Glutamatergic neuron (in vitro differentiated cells): ENCODE measurements at regions not wholly inside any gene's neighbourhood (a gene's known extent, or its start where the extent isn't known, plus 50 kb on each side); places are given as distances from the start of the nearest gene placed in this dataset.
"Not testable (repeated sequence)": the region's sequence is repeated elsewhere in the genome, so short reads cannot be mapped to it uniquely, and the experiment has no call there.

ENCODE experiments used
- DNase-seq: peaks from one replicate; pipeline ENCODE4 v3.0.0; 2022
- H3K27ac Mint-ChIP-seq: one replicate; pipeline ENCODE4 v1.8.0; 2020; ENCODE audit warnings: mild to moderate bottlenecking, mixed read lengths, inconsistent platforms; ENCODE audit not compliant: unreplicated experiment
- H3K27me3 Mint-ChIP-seq: one replicate; pipeline ENCODE4 v1.8.0; 2020; ENCODE audit warnings: mild to moderate bottlenecking, moderate library complexity, mixed read lengths, inconsistent platforms; ENCODE audit not compliant: unreplicated experiment
- H3K36me3 Mint-ChIP-seq: one replicate; pipeline ENCODE4 v1.8.0; 2020; ENCODE audit warnings: mild to moderate bottlenecking, mixed read lengths, inconsistent platforms; ENCODE audit not compliant: unreplicated experiment
- H3K4me1 Mint-ChIP-seq: one replicate; pipeline ENCODE4 v1.8.0; 2020; ENCODE audit warnings: mild to moderate bottlenecking, low read depth, mixed read lengths, inconsistent platforms; ENCODE audit not compliant: unreplicated experiment
- H3K4me3 Mint-ChIP-seq: one replicate; pipeline ENCODE4 v1.8.0; 2020; ENCODE audit warnings: mild to moderate bottlenecking, mixed read lengths, inconsistent platforms; ENCODE audit not compliant: unreplicated experiment
- H3K9me3 Mint-ChIP-seq: one replicate; pipeline ENCODE4 v1.8.0; 2020; ENCODE audit warnings: mild to moderate bottlenecking, moderate library complexity, mixed read lengths, inconsistent platforms; ENCODE audit not compliant: unreplicated experiment
- TF ChIP-seq, protein P1 (sequence below): fragments of 200-600 bp; sonication (generic); IDR thresholded peaks from one replicate; pipeline ENCODE4 v1.5.0; 2021; ENCODE audit not compliant: partially characterized antibody, unreplicated experiment

DNA sequence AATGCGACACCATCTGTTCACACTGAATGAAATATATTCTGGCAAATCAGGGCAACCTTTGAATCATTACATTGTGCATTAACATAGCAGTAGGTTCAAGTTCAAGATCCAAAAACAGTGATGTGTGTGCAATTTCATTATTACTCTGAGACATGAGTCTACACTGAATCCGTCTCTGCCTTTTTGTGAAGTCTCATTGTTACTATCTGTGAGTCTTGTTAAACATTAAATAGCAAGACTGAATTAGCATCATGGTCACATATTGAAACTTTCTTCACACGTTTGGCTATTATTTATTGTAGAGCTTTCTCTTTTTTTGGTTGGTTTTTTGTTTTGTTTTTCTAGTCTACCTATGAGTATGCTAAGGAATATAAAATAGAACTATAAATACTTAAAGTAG is 117.1 kb upstream of the SLITRK5 start:
- Mint-ChIP-seq H3K9me3 (peaks cover 3% of the 10 kb centered on the region), H3K4me1 (peaks cover 2% of the 10 kb centered on the region), H3K27ac (no peak overlapping the region), H3K4me3 (no peak overlapping the region), H3K27me3 (no peaks in the 10 kb centered on the region), H3K36me3 (no peaks in the 10 kb centered on the region)
- TF ChIP-seq, protein P1, sequence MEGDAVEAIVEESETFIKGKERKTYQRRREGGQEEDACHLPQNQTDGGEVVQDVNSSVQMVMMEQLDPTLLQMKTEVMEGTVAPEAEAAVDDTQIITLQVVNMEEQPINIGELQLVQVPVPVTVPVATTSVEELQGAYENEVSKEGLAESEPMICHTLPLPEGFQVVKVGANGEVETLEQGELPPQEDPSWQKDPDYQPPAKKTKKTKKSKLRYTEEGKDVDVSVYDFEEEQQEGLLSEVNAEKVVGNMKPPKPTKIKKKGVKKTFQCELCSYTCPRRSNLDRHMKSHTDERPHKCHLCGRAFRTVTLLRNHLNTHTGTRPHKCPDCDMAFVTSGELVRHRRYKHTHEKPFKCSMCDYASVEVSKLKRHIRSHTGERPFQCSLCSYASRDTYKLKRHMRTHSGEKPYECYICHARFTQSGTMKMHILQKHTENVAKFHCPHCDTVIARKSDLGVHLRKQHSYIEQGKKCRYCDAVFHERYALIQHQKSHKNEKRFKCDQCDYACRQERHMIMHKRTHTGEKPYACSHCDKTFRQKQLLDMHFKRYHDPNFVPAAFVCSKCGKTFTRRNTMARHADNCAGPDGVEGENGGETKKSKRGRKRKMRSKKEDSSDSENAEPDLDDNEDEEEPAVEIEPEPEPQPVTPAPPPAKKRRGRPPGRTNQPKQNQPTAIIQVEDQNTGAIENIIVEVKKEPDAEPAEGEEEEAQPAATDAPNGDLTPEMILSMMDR = no peak
- DNase-seq = no peak

DNA sequence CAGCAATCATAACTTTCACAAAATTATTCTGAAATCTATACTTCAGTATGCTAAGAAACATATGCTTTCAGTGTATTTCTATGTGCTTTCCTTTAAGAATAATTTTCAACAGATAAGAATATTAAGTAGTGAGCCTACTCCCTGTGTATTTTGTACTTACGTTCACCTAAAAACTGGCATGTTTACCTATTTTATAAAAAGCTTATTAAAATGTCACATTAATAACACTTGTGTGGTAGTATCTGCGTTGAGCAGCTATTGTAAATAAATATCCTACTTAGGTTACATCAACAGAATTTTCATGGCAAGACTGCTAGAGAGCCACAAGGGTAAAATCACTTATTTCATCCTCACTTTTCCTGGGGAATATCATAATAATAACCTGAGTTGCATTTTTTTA is 113.4 kb upstream of the SLITRK5 start:
- peaks cover 5% of the 10 kb centered on the region for H3K36me3 Mint-ChIP-seq
- no peaks in the 10 kb centered on the region for H3K27me3 Mint-ChIP-seq
- H3K4me3 Mint-ChIP-seq = no peak overlapping the region
- H3K27ac Mint-ChIP-seq = no peak overlapping the region
- peaks cover 5% of the 10 kb centered on the region for H3K9me3 Mint-ChIP-seq
- TF ChIP-seq, protein P1 = no peak
- DNase-seq = no peak
- H3K4me1 Mint-ChIP-seq = peaks cover 2% of the 10 kb centered on the region

DNA sequence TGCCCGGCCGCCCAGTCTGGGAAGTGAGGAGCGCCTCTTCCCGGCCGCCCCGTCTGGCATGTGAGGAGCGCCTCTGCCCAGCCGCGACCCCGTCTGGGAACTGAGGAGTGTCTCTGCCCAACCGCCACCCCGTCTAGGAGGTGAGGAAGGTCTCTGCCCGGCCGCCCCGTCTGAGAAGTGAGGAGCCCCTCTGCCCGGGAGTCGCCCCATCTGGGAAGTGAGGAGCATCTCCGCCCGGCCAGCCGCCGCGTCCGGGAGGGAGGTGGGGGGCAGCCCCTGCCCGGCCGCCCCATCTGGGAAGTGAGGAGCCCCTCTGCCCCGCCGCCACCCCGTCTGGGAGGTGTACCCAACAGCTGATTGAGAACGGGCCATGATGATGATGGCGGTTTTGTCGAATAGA is 109.6 kb upstream of the SLITRK5 start:
- H3K36me3 Mint-ChIP-seq, H3K9me3 Mint-ChIP-seq, H3K4me1 Mint-ChIP-seq, H3K4me3 Mint-ChIP-seq, H3K27me3 Mint-ChIP-seq, H3K27ac Mint-ChIP-seq: not testable (repeated sequence)
- DNase-seq = peak; percentile 15

DNA sequence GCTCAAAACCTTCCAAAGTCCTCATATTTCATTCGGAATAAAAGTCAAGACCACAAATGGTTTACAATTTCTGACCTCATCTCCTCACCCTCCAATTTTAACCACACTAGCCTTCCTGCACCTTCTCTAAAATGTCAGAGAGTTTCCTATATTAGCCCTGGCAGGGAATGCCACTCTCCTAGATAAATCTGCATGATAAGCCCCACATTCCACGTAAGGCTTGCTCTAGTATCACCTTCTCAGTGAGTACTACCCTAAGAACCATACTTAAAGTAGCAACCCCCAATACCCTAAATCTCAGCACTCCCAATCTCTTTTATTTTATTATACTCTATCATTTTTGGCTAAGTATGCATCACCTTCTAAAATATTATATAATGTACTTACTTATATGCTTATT is 100.5 kb upstream of the SLITRK5 start:
- Mint-ChIP-seq H3K4me1 (no peaks in the 10 kb centered on the region), H3K27ac (no peak overlapping the region), H3K27me3 (no peaks in the 10 kb centered on the region), H3K4me3 (no peak overlapping the region), H3K36me3 (no peaks in the 10 kb centered on the region), H3K9me3 (no peaks in the 10 kb centered on the region)
- TF ChIP-seq, protein P1 = no peak
- no peak for DNase-seq

DNA sequence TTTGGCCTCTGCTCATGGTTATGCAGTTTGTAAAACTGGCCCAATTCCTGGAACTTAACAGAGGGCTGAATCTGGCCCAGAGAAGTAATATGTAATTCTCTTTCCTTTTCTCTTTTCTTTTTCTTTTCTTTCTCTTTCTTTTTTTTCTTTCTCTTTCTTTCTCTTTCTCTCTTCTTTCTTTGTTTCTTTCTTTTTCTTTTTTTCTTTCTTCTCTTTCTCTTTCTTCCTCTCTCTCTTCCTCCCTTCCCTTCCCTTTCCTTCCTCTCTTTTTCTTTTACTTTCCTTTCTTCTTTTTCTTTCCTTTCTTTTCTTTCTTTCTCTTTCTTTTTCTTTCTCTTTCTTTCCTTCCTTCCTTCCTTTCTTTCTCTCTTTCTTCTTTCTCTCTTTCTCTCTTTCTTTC is 88.8 kb upstream of the SLITRK5 start:
- Mint-ChIP-seq H3K9me3 (no peaks in the 10 kb centered on the region), H3K4me1 (no peaks in the 10 kb centered on the region), H3K4me3 (no peak overlapping the region), H3K36me3 (no peaks in the 10 kb centered on the region), H3K27me3 (no peaks in the 10 kb centered on the region), H3K27ac (no peak overlapping the region)
- TF ChIP-seq, protein P1 = no peak
- no peak for DNase-seq

DNA sequence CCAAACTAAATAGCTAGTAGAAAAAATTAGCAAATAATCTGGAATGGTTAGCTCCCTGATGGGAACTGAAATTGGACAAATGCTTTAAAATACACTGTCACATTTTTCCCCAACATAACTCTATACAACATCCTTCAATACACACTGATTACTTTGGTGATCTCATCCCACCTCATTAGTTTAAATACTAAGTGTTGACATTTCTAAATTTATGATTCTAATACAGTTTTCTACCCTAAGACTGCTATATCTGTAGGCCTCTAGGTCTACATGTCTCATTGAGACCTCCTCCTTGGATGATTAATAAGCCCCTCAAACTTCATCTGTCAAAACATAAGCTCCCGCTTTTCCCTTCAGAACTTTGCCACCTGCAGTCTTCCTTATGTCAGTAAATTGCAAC is 80.7 kb upstream of the SLITRK5 start:
- Mint-ChIP-seq H3K4me3 (no peak overlapping the region), H3K27ac (no peak overlapping the region), H3K9me3 (no peaks in the 10 kb centered on the region), H3K4me1 (no peaks in the 10 kb centered on the region), H3K36me3 (no peaks in the 10 kb centered on the region), H3K27me3 (peaks cover 2% of the 10 kb centered on the region)
- TF ChIP-seq, protein P1 = no peak
- no peak for DNase-seq

DNA sequence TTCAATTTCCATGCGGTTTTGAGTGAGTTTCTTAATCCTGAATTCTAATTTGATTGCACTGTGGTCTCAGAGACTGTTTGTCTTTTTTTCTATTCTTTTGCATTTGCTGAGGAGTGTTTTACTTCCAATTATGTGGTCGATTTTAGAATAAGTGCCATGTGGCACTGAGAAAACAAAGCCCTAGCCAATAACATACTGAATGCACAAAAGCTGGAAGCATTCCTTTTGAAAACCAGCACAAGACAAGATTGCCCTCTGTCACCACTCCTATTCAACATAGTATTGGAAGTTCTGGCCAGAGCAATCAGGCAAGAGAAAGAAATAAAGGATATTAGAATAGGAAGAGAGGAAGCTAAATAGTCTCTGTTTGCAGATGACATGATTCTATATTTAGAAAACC is 66.7 kb upstream of the SLITRK5 start:
- DNase-seq, H3K27me3 Mint-ChIP-seq, H3K9me3 Mint-ChIP-seq, H3K4me3 Mint-ChIP-seq, H3K36me3 Mint-ChIP-seq: not testable (repeated sequence)
- H3K27ac Mint-ChIP-seq = peak overlapping the region; percentile 34
- H3K4me1 Mint-ChIP-seq = peaks cover 12% of the 10 kb centered on the region
